ENCODE measurements at regions not wholly inside any gene's neighbourhood (a gene's known extent, or its start where the extent isn't known, plus 50 kb on each side); places are given as distances from the start of the nearest gene placed in this dataset.

GRCh38 chr15:81725590-81725989, 320.2 kb downstream of the MEX3B start:
- TF ChIP-seq EZH2 (IDR thresholded peaks at IDR 0.05; ENCODE audit: borderline replicate concordance), result no peak
- no peak for TF ChIP-seq CTCF (IDR thresholded peaks at IDR 0.05; ENCODE audit: poor library complexity)
- no peak for TF ChIP-seq EZH2phosphoT487 (IDR thresholded peaks at IDR 0.05; ENCODE audit: low read depth, severe bottlenecking, unreplicated experiment)
- no peaks in the 10 kb centered on the region for H3K79me2 ChIP-seq
- no peak overlapping the region for H2AFZ ChIP-seq
- no peak overlapping the region for H3K4me3 ChIP-seq
- no peak overlapping the region for H3K27ac ChIP-seq
- no peaks in the 10 kb centered on the region for H3K9me3 ChIP-seq (ENCODE audit: low read depth)
- H3K4me2 ChIP-seq, result no peak overlapping the region
- no peaks in the 10 kb centered on the region for H3K9me2 ChIP-seq (replicated peaks; ENCODE audit: insufficient read depth)
- DNase-seq (ENCODE audit: low spot score), result no peak
- H3K27me3 ChIP-seq, result no peaks in the 10 kb centered on the region
- 95% methylated on average over 1 of the region's 1 CpG for WGBS (ENCODE audit: low lambda C conversion rate, missing lambda C conversion rate)
- no peaks in the 10 kb centered on the region for H3K36me3 ChIP-seq (replicated peaks; ENCODE audit: insufficient read depth, low read depth)
- no peaks in the 10 kb centered on the region for H4K20me1 ChIP-seq (ENCODE audit: insufficient read depth, poor library complexity, severe bottlenecking)
- H3K4me1 ChIP-seq (ENCODE audit: insufficient read depth), result peaks cover 5% of the 10 kb centered on the region

- Histone ChIP-seq H3K4me3 (no peak overlapping the region), H4K20me1 (ENCODE audit: insufficient read depth, poor library complexity, severe bottlenecking) (no peaks in the 10 kb centered on the region), H3K36me3 (replicated peaks; ENCODE audit: insufficient read depth, low read depth) (no peaks in the 10 kb centered on the region), H3K9me2 (replicated peaks; ENCODE audit: insufficient read depth) (no peaks in the 10 kb centered on the region), H3K27ac (peak overlapping the region; percentile 68), H3K4me1 (ENCODE audit: insufficient read depth) (peaks cover 5% of the 10 kb centered on the region), H3K79me2 (no peaks in the 10 kb centered on the region), H2AFZ (no peak overlapping the region), H3K27me3 (no peaks in the 10 kb centered on the region), H3K9me3 (ENCODE audit: low read depth) (no peaks in the 10 kb centered on the region), H3K4me2 (no peak overlapping the region)
- 83% methylated on average over 2 of the region's 2 CpGs for WGBS (ENCODE audit: low lambda C conversion rate, missing lambda C conversion rate)
- no peak for DNase-seq (ENCODE audit: low spot score)
- no peak for TF ChIP-seq CTCF (IDR thresholded peaks at IDR 0.05; ENCODE audit: poor library complexity)
- no peak for TF ChIP-seq EZH2phosphoT487 (IDR thresholded peaks at IDR 0.05; ENCODE audit: low read depth, severe bottlenecking, unreplicated experiment)
- TF ChIP-seq EZH2 (IDR thresholded peaks at IDR 0.05; ENCODE audit: borderline replicate concordance), result no peak
Measured at GRCh38 chr15:81724536-81724935, 321.3 kb downstream of the MEX3B start.

GRCh38 chr15:81723701-81724100, 322.1 kb downstream of the MEX3B start:
- no peaks in the 10 kb centered on the region for H3K9me2 ChIP-seq (replicated peaks; ENCODE audit: insufficient read depth)
- H2AFZ ChIP-seq, result no peak overlapping the region
- H3K27me3 ChIP-seq, result no peaks in the 10 kb centered on the region
- peak overlapping the region; percentile 30 for H3K4me2 ChIP-seq
- no peaks in the 10 kb centered on the region for H3K36me3 ChIP-seq (replicated peaks; ENCODE audit: insufficient read depth, low read depth)
- H3K9me3 ChIP-seq (ENCODE audit: low read depth), result no peaks in the 10 kb centered on the region
- H3K4me3 ChIP-seq, result no peak overlapping the region
- TF ChIP-seq CTCF (IDR thresholded peaks at IDR 0.05; ENCODE audit: poor library complexity), result no peak
- TF ChIP-seq EZH2 (IDR thresholded peaks at IDR 0.05; ENCODE audit: borderline replicate concordance), result no peak
- no peak for TF ChIP-seq EZH2phosphoT487 (IDR thresholded peaks at IDR 0.05; ENCODE audit: low read depth, severe bottlenecking, unreplicated experiment)
- H3K79me2 ChIP-seq, result no peaks in the 10 kb centered on the region
- peak; percentile 50 for DNase-seq (ENCODE audit: low spot score)
- no peaks in the 10 kb centered on the region for H4K20me1 ChIP-seq (ENCODE audit: insufficient read depth, poor library complexity, severe bottlenecking)
- 47% methylated on average over 3 of the region's 3 CpGs for WGBS (ENCODE audit: low lambda C conversion rate, missing lambda C conversion rate)
- peaks cover 5% of the 10 kb centered on the region for H3K4me1 ChIP-seq (ENCODE audit: insufficient read depth)
- peak overlapping the region; percentile 77 for H3K27ac ChIP-seq

Data from hepatocyte (in vitro differentiated cells).